HL-60/S4 (cell line): ENCODE measurements at regions not wholly inside any gene's neighbourhood (a gene's known extent, or its start where the extent isn't known, plus 50 kb on each side); places are given as distances from the start of the nearest gene placed in this dataset.

ENCODE experiments used
- in situ Hi-C: fragments of 300-500 bp; cut with MboI; formaldehyde crosslinking; loops from 2 replicates; pipeline ENCODE4 v1.14.3; 2022; ENCODE audit warnings: low sequenced_read_pairs

GRCh38 chr5:158644301-158644700, 455.4 kb downstream of the EBF1 start:
- in situ Hi-C loops = no loop called here

GRCh38 chr5:158643840-158644239, 455.9 kb downstream of the EBF1 start:
- in situ Hi-C loops = no loop called here

- in situ Hi-C loops = no loop called here
Observed at GRCh38 chr5:158642879-158643278, 456.8 kb downstream of the EBF1 start.

GRCh38 chr5:158641016-158641415, 458.7 kb downstream of the EBF1 start:
- in situ Hi-C loops = no loop called here

GRCh38 chr5:158640593-158640980, 459.1 kb downstream of the EBF1 start:
- in situ Hi-C loops = no loop called here

- in situ Hi-C loops = no loop called here
Observed at GRCh38 chr5:158639881-158640592, 459.7 kb downstream of the EBF1 start.

- in situ Hi-C loops = no loop called here
Observed at GRCh38 chr5:158638396-158638795, 461.3 kb downstream of the EBF1 start.

- in situ Hi-C loops = no loop called here
Observed at GRCh38 chr5:158637039-158637438, 462.7 kb downstream of the EBF1 start.

- in situ Hi-C loops = no loop called here
Observed at GRCh38 chr5:158635565-158635964, 464.2 kb downstream of the EBF1 start.

GRCh38 chr5:158634714-158635113, 465.0 kb downstream of the EBF1 start:
- in situ Hi-C loops = no loop called here

GRCh38 chr5:158629591-158630312, 470.0 kb downstream of the EBF1 start:
- in situ Hi-C loops = no loop called here

GRCh38 chr5:158626718-158627117, 473.0 kb downstream of the EBF1 start:
- in situ Hi-C loops = no loop called here

GRCh38 chr5:158623971-158624370, 475.7 kb downstream of the EBF1 start:
- in situ Hi-C loops = no loop called here

- in situ Hi-C loops = no loop called here
Observed at GRCh38 chr5:158621391-158621790, 478.3 kb downstream of the EBF1 start.

GRCh38 chr5:158619083-158619788, 480.5 kb downstream of the EBF1 start:
- in situ Hi-C loops = no loop called here

GRCh38 chr5:158618256-158618655, 481.5 kb downstream of the EBF1 start:
- in situ Hi-C loops = no loop called here

GRCh38 chr5:158616707-158617106, 483.0 kb downstream of the EBF1 start:
- in situ Hi-C loops = no loop called here

- in situ Hi-C loops = no loop called here
Observed at GRCh38 chr5:158614951-158615350, 484.8 kb downstream of the EBF1 start.

GRCh38 chr5:158611581-158611980, 488.1 kb downstream of the EBF1 start:
- in situ Hi-C loops = no loop called here

- in situ Hi-C loops = no loop called here
Observed at GRCh38 chr5:158610051-158610415, 489.7 kb downstream of the EBF1 start.

- in situ Hi-C loops = no loop called here
Observed at GRCh38 chr5:158609333-158610050, 490.2 kb downstream of the EBF1 start.
